Umbilical cord (tissue), 1 donor: ENCODE measurements at regions not wholly inside any gene's neighbourhood (a gene's known extent, or its start where the extent isn't known, plus 50 kb on each side); places are given as distances from the start of the nearest gene placed in this dataset.
"Not testable (repeated sequence)": the region's sequence is repeated elsewhere in the genome, so short reads cannot be mapped to it uniquely, and the experiment has no call there.

Experiments used
- DNase-seq: peaks from one replicate; pipeline ENCODE4 v3.0.0-alpha.2; 2015; ENCODE audit warnings: low spot score

GRCh38 chr2:239592629-239593290, 191.9 kb upstream of the HDAC4 start:
- DNase-seq = not testable (repeated sequence)

- no peak for DNase-seq
Observed at GRCh38 chr2:239590995-239591915, 190.4 kb upstream of the HDAC4 start.

- no peak for DNase-seq
Observed at GRCh38 chr2:239590276-239590675, 189.5 kb upstream of the HDAC4 start.

DNA sequence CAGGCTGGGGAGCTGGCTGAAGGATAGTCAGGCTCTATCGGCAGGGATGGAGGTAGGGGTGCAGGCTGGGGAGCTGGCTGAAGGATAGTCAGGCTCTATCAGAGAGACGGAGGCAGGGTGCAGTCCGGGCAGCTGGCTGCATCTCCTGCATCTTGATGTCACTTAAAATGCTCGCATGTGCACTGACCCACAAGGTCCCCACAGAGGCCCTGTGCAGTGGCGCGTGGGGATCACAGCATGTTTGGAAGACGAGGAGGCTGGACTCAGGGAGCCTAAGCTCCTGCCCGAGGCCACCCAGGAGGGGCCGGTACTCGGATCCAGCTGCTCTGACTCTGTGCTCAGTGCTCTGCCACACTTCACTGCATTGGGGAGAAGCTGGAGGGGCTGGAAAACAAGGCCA, 189.0 kb upstream of the HDAC4 start:
- no peak for DNase-seq

- DNase-seq = peak; percentile 20
Observed at GRCh38 chr2:239589270-239589825, 188.5 kb upstream of the HDAC4 start.

DNA sequence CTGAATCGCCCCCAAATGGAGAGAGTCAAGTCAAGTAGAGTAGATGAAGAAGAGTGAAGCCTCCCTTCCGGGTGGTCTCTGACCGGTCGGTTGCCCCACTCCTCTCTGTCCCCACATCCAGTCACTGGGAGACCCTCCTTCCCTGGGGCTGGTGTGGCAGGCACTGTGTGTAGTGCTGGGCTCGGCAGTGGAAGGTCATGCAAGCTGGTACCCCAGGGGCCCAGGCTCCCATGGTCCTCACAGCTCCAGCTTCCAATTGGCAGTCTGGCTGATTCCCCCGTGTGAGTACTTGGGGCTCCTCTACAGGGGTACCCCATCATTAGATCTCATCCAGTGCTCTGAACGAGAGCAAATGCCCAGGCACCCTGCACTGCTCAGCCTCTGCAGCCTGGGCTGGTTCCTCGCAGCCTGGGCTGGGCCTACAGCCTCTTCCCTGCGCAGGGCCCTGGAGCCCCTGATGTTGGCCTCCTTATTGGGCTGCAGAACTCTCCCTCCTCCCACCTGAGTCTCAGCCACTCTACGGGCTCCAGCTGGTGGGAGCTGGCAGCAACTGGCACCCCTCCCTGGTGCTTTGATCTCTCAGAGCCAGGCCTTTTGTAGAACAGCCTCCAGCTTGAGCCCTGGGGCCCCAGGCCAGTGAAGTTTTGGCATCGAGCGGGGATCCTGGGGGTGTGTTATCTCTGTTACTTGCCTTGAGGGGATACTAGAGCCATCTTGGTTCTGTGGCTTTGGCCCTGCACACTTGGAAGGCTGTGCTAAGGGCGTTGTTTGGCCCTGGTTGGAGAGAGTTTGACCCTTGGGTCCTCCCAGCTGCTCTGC, 187.8 kb upstream of the HDAC4 start:
- DNase-seq = peak; percentile 23

DNA sequence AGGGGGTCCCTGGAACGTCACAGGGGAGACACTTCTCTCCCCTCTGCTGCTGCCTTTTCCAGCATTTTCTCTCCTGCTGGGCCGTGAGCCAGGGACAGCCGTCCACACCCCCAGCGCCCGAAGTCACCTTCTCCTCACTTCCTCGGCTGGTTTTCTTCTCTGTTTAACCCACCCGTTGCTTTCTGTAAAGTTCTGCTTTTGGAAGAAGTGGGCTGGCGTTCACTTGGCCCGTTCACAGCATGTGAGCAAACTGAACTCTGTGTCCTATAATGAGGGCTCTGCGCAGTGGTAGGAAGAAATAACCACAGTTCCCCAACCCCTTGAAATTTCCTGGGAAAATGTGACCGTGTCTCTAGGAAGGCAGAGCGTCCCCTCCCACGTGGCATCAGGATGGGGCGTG, 187.0 kb upstream of the HDAC4 start:
- DNase-seq = no peak

- DNase-seq = no peak
Observed at GRCh38 chr2:239587311-239587731, 186.5 kb upstream of the HDAC4 start.

DNA sequence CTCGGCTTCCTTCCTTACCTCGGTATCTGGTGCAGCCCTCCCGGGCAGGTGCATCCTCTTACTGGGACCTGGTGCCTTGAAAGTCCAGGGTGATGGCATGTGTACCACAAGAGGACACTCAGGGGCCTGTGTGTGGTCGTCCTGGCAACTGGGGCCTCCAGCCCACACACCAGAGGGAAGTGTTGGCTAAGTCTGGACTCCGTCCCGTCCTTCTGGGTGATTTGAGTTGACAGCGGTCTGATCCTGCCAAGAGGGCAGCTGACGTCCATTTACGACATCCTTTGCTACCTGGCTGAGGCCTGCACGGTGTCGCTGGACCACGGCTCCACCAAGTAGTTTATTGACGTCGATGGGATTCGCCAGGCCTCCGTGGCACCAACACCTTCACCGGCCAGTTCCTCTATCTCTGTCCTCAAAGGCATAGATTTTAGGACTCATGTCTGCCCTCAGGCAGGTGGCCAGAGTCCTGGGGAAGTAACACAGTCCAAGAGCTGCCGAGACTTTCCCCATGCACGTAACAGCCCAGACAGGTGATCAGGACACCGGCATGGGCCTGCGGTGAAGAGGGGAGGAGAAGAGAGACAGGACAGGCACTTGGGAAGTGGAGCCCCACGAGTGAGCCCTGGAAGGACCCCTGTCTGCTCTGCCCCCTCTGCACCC, 186.0 kb upstream of the HDAC4 start:
- DNase-seq = no peak

GRCh38 chr2:239585422-239585821, 184.6 kb upstream of the HDAC4 start:
- DNase-seq = no peak

GRCh38 chr2:239584986-239585385, 184.2 kb upstream of the HDAC4 start:
- DNase-seq = no peak

DNA sequence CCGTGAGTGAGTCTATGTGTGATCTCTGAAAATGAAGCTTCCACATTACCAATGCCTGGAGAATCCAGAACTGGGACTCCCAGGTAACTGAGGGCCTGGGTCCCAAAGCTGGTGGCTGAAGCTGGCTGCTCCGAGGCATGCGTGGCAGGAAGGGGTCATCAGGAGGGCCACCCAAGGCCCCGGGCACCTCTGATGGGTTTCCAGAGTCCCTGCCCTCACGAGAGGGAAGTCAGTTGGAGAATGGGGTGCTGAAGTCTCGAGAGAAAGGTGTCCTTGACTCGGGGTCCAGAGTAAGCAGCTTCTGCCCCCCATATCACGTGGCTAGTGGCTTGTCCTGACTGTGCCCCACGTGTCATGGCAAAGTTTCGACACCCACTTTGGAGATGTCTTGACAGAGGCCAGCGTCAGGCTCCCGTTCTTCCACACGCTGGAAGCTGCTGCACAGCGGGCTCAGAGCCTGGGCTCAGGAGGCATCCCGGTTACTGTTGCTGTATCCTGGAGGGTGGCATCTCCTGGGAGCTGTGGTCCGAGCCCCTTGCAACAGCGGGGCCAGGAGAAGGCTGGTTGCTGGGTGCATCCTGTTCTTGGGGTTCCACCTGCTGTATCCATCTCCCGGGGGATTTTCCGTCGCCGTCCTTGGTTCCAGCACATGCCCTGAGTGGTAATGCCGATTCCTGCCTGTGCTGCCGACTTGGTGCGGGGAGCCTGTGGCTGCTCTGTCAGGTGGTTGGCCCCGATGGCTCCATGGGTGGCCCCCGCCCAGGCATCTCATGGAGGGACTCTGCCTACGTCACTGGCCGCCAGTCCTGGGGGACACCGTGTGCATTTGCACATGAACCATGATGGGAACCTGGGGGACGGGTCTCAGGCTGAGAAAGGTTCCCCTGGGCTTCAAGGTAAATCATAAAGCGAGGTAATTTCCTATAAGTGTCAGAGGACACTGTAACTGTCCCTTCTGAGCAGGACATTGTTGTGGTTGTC, 183.3 kb upstream of the HDAC4 start:
- no peak for DNase-seq

- DNase-seq = no peak
Observed at GRCh38 chr2:239583171-239583878, 182.5 kb upstream of the HDAC4 start.

DNA sequence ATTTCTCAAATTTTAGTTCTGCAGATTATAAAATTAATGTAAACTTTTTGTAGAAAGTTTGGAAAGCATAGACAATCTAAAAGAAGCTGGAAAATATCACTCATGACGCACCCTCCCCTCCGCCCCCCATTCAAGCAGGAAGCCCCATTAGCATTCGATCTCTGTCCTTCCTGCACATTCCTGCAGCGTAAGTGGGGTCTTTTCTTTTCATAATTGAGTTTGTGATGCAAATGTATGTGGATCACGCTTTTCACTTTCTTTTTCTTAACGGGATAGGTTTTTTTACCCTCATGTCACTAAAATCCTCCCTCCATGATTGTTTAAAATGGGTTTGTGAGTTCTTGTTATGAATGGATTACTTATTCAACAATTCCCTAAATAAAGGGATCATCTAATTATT, 181.7 kb upstream of the HDAC4 start:
- no peak for DNase-seq

- no peak for DNase-seq
Observed at GRCh38 chr2:239581352-239581901, 180.6 kb upstream of the HDAC4 start.

DNA sequence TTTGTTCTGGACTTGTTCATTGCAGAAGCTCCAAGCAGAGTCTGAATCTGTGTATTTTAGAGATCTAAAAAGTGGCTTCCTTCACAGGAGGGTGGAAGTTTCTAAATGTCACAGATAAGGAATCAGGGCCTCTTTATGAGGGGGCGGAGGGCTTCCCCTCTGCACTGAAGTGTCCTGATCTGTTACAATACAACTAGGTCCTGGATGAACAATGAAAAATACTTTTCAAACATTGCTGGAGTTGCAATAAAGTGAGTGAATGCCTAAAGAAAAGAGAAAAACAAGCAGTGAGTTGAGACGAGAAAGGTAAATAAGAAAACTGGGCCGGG, 179.3 kb upstream of the HDAC4 start:
- peak; percentile 49 for DNase-seq

DNA sequence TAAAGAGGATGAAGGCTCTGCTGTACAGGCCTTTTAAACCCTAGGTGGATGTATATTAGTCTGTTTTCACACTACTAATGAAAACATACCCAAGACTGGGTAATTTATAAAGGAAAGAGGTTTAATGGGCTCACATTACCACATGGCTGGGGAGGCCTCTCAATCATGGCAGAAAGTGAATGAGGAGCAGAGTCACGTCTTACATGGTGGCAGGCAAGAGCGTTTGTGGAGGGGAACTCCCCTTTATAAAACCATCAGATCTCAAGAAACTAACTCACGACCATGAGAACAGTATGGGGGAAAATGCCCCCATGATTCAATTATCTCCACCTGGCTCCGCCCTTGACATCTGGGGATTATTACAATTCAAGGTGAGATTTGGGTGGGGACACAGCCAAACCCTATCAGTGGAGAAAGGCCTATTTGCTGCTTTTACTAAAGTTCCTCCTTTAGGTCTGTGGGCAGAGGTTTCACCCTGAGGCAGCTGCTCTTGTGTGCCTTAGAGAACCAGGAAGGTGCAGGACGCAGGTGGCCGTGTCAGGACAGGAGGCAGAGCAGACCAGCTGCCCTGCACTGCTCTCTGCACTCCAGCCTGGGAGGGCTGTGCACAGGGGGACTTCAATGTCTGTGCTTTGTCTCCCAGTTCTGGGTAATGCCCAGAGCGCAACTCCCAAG, 178.8 kb upstream of the HDAC4 start:
- no peak for DNase-seq

DNA sequence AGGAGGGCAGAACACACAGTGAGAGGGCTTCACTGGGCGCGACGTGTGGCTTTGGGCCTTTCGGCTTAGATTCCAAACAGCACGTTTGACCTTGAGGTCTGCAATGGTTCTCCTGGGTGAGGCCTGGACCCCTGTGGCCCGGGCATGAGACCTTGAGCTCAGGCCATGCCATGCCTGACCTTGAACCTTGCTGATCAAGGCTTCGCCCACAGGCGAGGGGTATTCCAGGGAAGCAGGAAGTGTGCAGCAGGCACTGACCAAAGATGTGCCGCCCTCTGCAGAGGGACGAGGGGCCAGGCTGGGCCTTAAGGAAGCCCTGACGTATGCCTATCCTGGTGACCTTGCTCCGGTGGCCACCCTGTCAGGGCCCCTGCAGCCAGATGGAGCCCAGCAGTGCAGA, 178.3 kb upstream of the HDAC4 start:
- no peak for DNase-seq

DNA sequence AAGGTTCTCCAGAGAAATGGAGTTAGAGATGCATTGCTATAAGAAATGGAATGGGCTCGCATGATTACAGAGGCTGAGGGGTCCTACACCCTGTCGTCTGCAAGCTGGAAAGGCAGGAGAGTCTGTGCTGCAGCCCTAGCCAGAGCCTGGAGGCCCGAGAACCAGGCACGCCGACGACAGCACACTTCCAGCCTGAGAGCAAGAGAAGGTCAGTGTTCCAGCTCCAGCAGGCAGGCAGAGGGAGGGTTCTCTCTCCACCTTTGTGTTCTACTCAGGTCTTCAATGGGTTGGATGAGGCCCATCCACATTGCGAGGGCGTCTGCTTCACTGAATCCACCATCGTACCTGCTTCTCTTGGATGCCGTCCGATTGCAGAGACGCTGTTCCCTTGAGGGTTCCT, 177.6 kb upstream of the HDAC4 start:
- no peak for DNase-seq
